ENCODE measurements at regions not wholly inside any gene's neighbourhood (a gene's known extent, or its start where the extent isn't known, plus 50 kb on each side); places are given as distances from the start of the nearest gene placed in this dataset.

- no peak overlapping the region for H3K27ac ChIP-seq
- no peak for TF ChIP-seq CTCF (conservative IDR thresholded peaks at IDR 0.05)
- TF ChIP-seq ZFX (IDR thresholded peaks at IDR 0.05): no peak
Observed at GRCh38 chr6:170190046-170190445, 100.8 kb downstream of the DLL1 start.

- no peak overlapping the region for H3K27ac ChIP-seq
- TF ChIP-seq ZFX (IDR thresholded peaks at IDR 0.05): no peak
Observed at GRCh38 chr6:170189236-170189635, 101.6 kb downstream of the DLL1 start.

GRCh38 chr6:170188571-170189001, 102.3 kb downstream of the DLL1 start:
- TF ChIP-seq ZFX (IDR thresholded peaks at IDR 0.05) (no peak), CTCF (conservative IDR thresholded peaks at IDR 0.05) (no peak)
- no peak overlapping the region for H3K27ac ChIP-seq

DNA sequence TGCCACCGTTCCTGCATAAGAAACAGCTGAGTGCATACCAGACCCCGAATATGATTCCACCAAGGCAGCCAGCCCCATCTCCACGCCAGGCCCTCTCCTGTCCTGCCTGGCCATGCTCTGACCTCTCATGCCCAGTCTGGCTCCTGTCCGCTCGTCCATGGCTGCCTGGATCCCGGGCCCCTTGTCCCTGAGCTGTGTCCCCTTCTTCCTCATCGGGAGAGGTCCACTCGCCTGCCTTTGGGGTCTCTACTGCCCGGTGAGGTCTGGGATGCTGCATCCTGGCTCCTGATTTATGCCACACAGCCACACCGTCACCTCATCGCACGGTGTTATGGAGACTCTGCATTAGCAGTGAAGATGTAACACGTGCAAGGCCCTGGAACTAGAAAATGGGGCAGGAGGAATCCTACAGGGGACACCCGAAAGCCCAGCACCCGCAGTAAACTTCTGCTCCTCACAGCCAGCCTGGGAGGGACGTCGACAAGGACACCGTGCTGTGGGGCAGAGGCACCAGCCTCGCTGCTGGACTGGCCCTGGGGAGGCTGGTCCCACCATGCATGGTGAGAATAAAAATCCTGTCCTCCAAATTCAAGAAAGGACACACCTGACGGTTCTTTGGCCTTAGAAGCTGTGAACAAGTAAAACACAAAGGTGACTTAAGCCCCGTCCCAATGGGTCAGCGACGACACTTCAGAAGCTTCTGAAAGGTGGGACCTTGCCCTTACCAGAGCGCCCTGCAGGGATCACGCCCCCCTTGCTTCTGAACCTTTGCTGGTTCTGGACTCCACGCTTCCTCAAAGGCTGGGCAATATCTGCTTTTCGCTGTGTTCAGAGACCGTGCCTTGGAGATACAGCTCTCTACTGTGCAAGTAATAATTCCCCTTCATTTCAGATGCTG, 103.0 kb downstream of the DLL1 start:
- TF ChIP-seq ZFX (IDR thresholded peaks at IDR 0.05) (no peak), CTCF (conservative IDR thresholded peaks at IDR 0.05) (no peak)
- no peak overlapping the region for H3K27ac ChIP-seq

GRCh38 chr6:170186941-170187668, 103.8 kb downstream of the DLL1 start:
- TF ChIP-seq CTCF (conservative IDR thresholded peaks at IDR 0.05): no peak
- TF ChIP-seq ZFX (IDR thresholded peaks at IDR 0.05): no peak
- no peak overlapping the region for H3K27ac ChIP-seq

GRCh38 chr6:170186006-170186935, 104.6 kb downstream of the DLL1 start:
- TF ChIP-seq ZFX (IDR thresholded peaks at IDR 0.05) (no peak), CTCF (conservative IDR thresholded peaks at IDR 0.05) (no peak)
- H3K27ac ChIP-seq: no peak overlapping the region

GRCh38 chr6:170185175-170185978, 105.5 kb downstream of the DLL1 start:
- no peak for TF ChIP-seq CTCF (conservative IDR thresholded peaks at IDR 0.05)
- H3K27ac ChIP-seq: no peak overlapping the region

Data from C4-2B (cell line).